ENCODE measurements at regions not wholly inside any gene's neighbourhood (a gene's known extent, or its start where the extent isn't known, plus 50 kb on each side); places are given as distances from the start of the nearest gene placed in this dataset.

DNA sequence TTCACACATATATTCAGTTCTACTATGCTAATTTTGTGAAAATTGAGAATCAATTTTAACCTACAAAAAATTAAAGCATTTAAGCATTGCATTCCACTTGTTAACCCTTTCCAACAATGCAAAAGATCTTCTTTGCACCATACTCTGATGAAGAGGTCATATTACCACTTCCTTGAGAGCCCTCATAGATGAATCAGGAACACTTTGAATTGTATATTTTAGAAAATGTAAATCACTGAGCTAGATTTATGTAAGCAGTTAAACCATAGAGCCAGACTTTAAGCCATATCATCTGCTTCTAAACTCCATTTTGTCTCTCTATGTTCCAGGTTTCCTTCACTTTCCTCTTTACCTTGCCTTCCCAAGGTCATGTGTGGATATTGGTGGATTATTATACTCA lies 56.5 kb upstream of the CDH18 start:
- TF ChIP-seq, protein P1, sequence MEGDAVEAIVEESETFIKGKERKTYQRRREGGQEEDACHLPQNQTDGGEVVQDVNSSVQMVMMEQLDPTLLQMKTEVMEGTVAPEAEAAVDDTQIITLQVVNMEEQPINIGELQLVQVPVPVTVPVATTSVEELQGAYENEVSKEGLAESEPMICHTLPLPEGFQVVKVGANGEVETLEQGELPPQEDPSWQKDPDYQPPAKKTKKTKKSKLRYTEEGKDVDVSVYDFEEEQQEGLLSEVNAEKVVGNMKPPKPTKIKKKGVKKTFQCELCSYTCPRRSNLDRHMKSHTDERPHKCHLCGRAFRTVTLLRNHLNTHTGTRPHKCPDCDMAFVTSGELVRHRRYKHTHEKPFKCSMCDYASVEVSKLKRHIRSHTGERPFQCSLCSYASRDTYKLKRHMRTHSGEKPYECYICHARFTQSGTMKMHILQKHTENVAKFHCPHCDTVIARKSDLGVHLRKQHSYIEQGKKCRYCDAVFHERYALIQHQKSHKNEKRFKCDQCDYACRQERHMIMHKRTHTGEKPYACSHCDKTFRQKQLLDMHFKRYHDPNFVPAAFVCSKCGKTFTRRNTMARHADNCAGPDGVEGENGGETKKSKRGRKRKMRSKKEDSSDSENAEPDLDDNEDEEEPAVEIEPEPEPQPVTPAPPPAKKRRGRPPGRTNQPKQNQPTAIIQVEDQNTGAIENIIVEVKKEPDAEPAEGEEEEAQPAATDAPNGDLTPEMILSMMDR (conservative IDR thresholded peaks at IDR 0.05; ENCODE audit: low read length), result no peak
- TF ChIP-seq EZH2phosphoT487 (IDR thresholded peaks at IDR 0.05; ENCODE audit: borderline replicate concordance, low read depth, low read length), result no peak

Measured in OCI-LY7 (cell line).